Activated CD4-positive, alpha-beta T cell treated with anti-CD3 and anti-CD28 coated beads, Interleukin-2, amount 10 ng/mL, durations not matched to agents 7 days and 5 days (primary cell): ENCODE measurements at regions not wholly inside any gene's neighbourhood (a gene's known extent, or its start where the extent isn't known, plus 50 kb on each side); places are given as distances from the start of the nearest gene placed in this dataset.

Experiments used
- CTCF ChIA-PET: fragments of 350-600 bp; sonication (Branson Sonifier 250); formaldehyde crosslinking; loops from one replicate; lab custom pipeline; 2021; ENCODE audit warnings: antibody characterized with exemption; lab: Charles Lee
- POLR2A ChIA-PET: fragments of 350-600 bp; sonication (Branson Sonifier 250); formaldehyde crosslinking; loops from one replicate; lab custom pipeline; 2021; ENCODE audit warnings: antibody characterized with exemption; lab: Charles Lee
- DNase-seq: peaks from one replicate; pipeline ENCODE4 v3.0.0-alpha.2; 2020
- H3K27ac Mint-ChIP-seq: one replicate; pipeline ENCODE4 v1.8.0; 2021; ENCODE audit warnings: mild to moderate bottlenecking, moderate library complexity, mixed read lengths
- H3K27me3 Mint-ChIP-seq: one replicate; pipeline ENCODE4 v1.8.0; 2021; ENCODE audit warnings: mixed read lengths
- H3K36me3 Mint-ChIP-seq: one replicate; pipeline ENCODE4 v1.8.0; 2021; ENCODE audit warnings: low read depth, mixed read lengths
- H3K4me1 Mint-ChIP-seq: one replicate; pipeline ENCODE4 v1.8.0; 2021; ENCODE audit warnings: mixed read lengths
- H3K4me3 Mint-ChIP-seq: one replicate; pipeline ENCODE4 v1.8.0; 2021; ENCODE audit warnings: mild to moderate bottlenecking, moderate library complexity, mixed read lengths
- H3K9me3 Mint-ChIP-seq: one replicate; pipeline ENCODE4 v1.8.0; 2021; ENCODE audit warnings: mixed read lengths

DNA sequence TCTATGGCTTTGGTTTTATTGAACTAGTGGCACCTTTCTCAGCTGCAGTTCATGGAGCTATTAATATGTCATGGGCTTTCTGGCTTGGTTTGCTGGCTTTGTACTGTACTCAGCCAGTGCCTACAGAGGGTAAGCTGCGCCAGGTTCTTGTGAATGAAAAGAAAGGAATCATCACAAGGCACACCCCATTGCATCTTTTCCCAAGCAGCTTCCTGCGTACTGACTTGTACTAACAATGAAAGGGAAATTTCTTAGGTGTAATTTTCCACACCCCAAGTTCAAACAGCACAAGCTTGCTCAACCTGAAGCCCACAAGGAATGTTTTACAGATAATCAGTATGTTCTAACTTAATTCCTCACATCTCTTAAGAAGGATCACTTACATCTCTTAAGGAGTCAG, 78.0 kb upstream of the TNFSF18 start:
- H3K4me3 Mint-ChIP-seq: no peak overlapping the region
- ChIA-PET CTCF (no interaction called here), POLR2A (no interaction called here)
- H3K36me3 Mint-ChIP-seq: no peaks in the 10 kb centered on the region
- H3K9me3 Mint-ChIP-seq: no peaks in the 10 kb centered on the region
- no peak overlapping the region for H3K27ac Mint-ChIP-seq
- no peaks in the 10 kb centered on the region for H3K4me1 Mint-ChIP-seq
- no peaks in the 10 kb centered on the region for H3K27me3 Mint-ChIP-seq
- no peak for DNase-seq

GRCh38 chr1:173127369-173128307, 76.9 kb upstream of the TNFSF18 start:
- Mint-ChIP-seq H3K36me3 (no peaks in the 10 kb centered on the region), H3K27ac (no peak overlapping the region), H3K4me3 (no peak overlapping the region), H3K9me3 (no peaks in the 10 kb centered on the region), H3K4me1 (peaks cover 7% of the 10 kb centered on the region), H3K27me3 (no peaks in the 10 kb centered on the region)
- POLR2A ChIA-PET: no interaction called here
- no peak for DNase-seq
- CTCF ChIA-PET: no interaction called here

GRCh38 chr1:173126421-173126820, 75.7 kb upstream of the TNFSF18 start:
- Mint-ChIP-seq H3K4me3 (no peak overlapping the region), H3K27me3 (no peaks in the 10 kb centered on the region), H3K4me1 (peaks cover 10% of the 10 kb centered on the region), H3K9me3 (no peaks in the 10 kb centered on the region), H3K27ac (no peak overlapping the region), H3K36me3 (no peaks in the 10 kb centered on the region)
- ChIA-PET CTCF (no interaction called here), POLR2A (no interaction called here)
- DNase-seq: no peak

GRCh38 chr1:173122958-173123852, 72.5 kb upstream of the TNFSF18 start:
- H3K9me3 Mint-ChIP-seq: no peaks in the 10 kb centered on the region
- H3K36me3 Mint-ChIP-seq: no peaks in the 10 kb centered on the region
- H3K4me1 Mint-ChIP-seq: peaks cover 10% of the 10 kb centered on the region
- no peak for DNase-seq
- no peak overlapping the region for H3K4me3 Mint-ChIP-seq
- ChIA-PET POLR2A (no interaction called here), CTCF (interaction anchor here (0.6 kb wide), 1 partner anchor 1426 kb away, joined by 5 read pairs; no protein-coding TSS in a partner anchor)
- no peaks in the 10 kb centered on the region for H3K27me3 Mint-ChIP-seq
- H3K27ac Mint-ChIP-seq: no peak overlapping the region

GRCh38 chr1:173122344-173122935, 71.7 kb upstream of the TNFSF18 start:
- Mint-ChIP-seq H3K9me3 (no peaks in the 10 kb centered on the region), H3K4me1 (peaks cover 10% of the 10 kb centered on the region), H3K4me3 (no peak overlapping the region), H3K27ac (no peak overlapping the region), H3K27me3 (no peaks in the 10 kb centered on the region), H3K36me3 (no peaks in the 10 kb centered on the region)
- ChIA-PET POLR2A (interaction anchor here (0.7 kb wide), 1 partner anchor 246 kb away, joined by 3 read pairs; no protein-coding TSS in a partner anchor), CTCF (interaction anchor here (0.6 kb wide), 1 partner anchor 1425 kb away, joined by 5 read pairs; no protein-coding TSS in a partner anchor)
- no peak for DNase-seq

GRCh38 chr1:173118404-173118803, 67.7 kb upstream of the TNFSF18 start:
- POLR2A ChIA-PET: no interaction called here
- Mint-ChIP-seq H3K27ac (no peak overlapping the region), H3K4me1 (peaks cover 10% of the 10 kb centered on the region), H3K27me3 (no peaks in the 10 kb centered on the region), H3K4me3 (no peak overlapping the region), H3K9me3 (no peaks in the 10 kb centered on the region), H3K36me3 (no peaks in the 10 kb centered on the region)
- DNase-seq: no peak
- CTCF ChIA-PET: no interaction called here

GRCh38 chr1:173117761-173118160, 67.0 kb upstream of the TNFSF18 start:
- no peak for DNase-seq
- peaks cover 5% of the 10 kb centered on the region for H3K4me1 Mint-ChIP-seq
- CTCF ChIA-PET: interaction anchor here (0.5 kb wide), 1 partner anchor 1588 kb away, joined by 3 read pairs; no protein-coding TSS in a partner anchor
- H3K4me3 Mint-ChIP-seq: no peak overlapping the region
- H3K36me3 Mint-ChIP-seq: no peaks in the 10 kb centered on the region
- H3K27me3 Mint-ChIP-seq: no peaks in the 10 kb centered on the region
- H3K27ac Mint-ChIP-seq: no peak overlapping the region
- H3K9me3 Mint-ChIP-seq: no peaks in the 10 kb centered on the region
- POLR2A ChIA-PET: no interaction called here

GRCh38 chr1:173117108-173117633, 66.4 kb upstream of the TNFSF18 start:
- DNase-seq: no peak
- ChIA-PET CTCF (interaction anchor here (0.5 kb wide), 1 partner anchor 1587 kb away, joined by 3 read pairs; no protein-coding TSS in a partner anchor), POLR2A (no interaction called here)
- Mint-ChIP-seq H3K27me3 (no peaks in the 10 kb centered on the region), H3K36me3 (no peaks in the 10 kb centered on the region), H3K4me1 (no peaks in the 10 kb centered on the region), H3K9me3 (no peaks in the 10 kb centered on the region), H3K27ac (no peak overlapping the region), H3K4me3 (no peak overlapping the region)

- Mint-ChIP-seq H3K4me3 (no peak overlapping the region), H3K27me3 (no peaks in the 10 kb centered on the region), H3K9me3 (peaks cover 8% of the 10 kb centered on the region), H3K27ac (no peak overlapping the region), H3K4me1 (no peaks in the 10 kb centered on the region), H3K36me3 (no peaks in the 10 kb centered on the region)
- DNase-seq: no peak
- POLR2A ChIA-PET: no interaction called here
- CTCF ChIA-PET: no interaction called here
These were observed 63.6 kb upstream of the TNFSF18 start for GRCh38 chr1:173114346-173114745.

DNA sequence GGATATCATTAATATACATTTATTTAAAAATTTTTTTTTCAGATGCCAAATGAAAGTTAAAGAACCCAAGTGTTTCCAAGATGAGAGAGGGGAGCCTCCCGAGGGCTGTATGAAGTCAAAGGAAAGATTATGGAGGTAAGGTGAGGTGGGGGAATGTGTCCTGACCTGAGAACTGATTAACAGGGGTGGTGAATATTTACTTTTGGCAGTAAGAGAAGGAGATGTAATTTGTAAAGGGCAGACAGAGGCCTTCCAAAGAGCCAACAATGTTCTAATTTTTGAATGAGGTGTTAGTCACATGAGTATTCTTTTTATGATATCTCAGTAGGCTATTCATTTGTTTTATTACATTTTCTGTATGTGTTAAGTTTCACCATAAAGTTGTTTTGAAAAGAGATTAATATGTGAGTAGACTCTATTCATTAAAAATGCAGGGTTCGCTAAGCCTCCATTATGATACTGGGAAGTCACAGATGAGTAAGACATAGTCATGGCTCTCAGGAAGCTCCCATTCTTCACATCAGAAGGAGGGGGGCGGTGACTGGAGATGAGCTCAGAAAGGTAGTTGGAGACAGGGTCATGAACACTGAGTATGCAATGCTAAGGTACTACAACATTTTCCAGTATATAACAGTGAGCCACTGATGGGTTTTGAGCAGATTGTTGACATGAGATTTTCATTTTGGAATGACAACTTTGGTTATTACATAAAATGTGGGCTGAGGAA, 62.4 kb upstream of the TNFSF18 start:
- DNase-seq: no peak
- Mint-ChIP-seq H3K4me3 (no peak overlapping the region), H3K4me1 (no peaks in the 10 kb centered on the region), H3K27me3 (no peaks in the 10 kb centered on the region), H3K9me3 (peaks cover 11% of the 10 kb centered on the region), H3K27ac (no peak overlapping the region), H3K36me3 (no peaks in the 10 kb centered on the region)
- ChIA-PET CTCF (no interaction called here), POLR2A (no interaction called here)

DNA sequence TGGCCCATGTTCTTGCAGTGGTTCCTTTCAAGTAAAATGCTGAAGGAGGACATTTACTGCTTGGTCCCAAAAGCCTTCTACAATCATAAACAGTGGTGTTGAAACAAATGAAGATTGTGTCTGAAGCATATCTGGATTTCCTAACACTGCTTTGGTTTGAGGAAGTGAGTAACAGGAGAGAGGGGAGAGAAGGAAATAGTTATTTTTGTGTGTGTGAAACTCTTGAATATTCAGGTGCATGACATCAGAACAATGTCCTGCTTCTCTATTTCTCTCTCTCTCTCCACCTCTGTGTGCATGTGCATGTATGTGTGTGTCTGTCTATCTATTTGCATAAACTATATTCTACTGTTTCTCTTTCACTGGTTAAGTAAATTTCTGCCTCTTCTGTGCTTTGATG, 61.4 kb upstream of the TNFSF18 start:
- ChIA-PET POLR2A (no interaction called here), CTCF (no interaction called here)
- no peak for DNase-seq
- Mint-ChIP-seq H3K36me3 (no peaks in the 10 kb centered on the region), H3K4me3 (no peak overlapping the region), H3K27ac (no peak overlapping the region), H3K27me3 (peaks cover 1% of the 10 kb centered on the region), H3K9me3 (peaks cover 18% of the 10 kb centered on the region), H3K4me1 (no peaks in the 10 kb centered on the region)

DNA sequence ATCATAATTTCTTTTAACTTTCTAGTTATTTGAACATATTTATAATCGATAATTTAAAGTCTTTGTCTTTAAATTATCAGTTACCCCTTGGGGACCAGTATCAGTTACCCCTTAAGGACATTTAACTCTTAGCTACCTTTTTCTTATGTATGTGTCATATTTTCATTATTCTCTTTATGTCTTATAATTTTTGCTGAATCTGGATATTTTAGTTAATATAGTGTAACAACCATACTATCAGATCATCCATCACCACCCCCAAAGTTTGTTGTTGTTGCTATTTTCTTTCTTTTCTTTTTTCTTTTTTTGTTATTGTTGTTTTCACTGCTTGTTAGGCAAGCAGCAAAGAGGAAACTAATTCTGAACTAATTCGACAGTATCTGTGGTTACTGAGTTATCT, 57.0 kb upstream of the TNFSF18 start:
- Mint-ChIP-seq H3K4me3 (no peak overlapping the region), H3K9me3 (peaks cover 21% of the 10 kb centered on the region), H3K27ac (no peak overlapping the region), H3K4me1 (no peaks in the 10 kb centered on the region), H3K36me3 (no peaks in the 10 kb centered on the region), H3K27me3 (peaks cover 2% of the 10 kb centered on the region)
- CTCF ChIA-PET: no interaction called here
- DNase-seq: no peak
- POLR2A ChIA-PET: no interaction called here
